ENCODE measurements at regions not wholly inside any gene's neighbourhood (a gene's known extent, or its start where the extent isn't known, plus 50 kb on each side); places are given as distances from the start of the nearest gene placed in this dataset.

- TF ChIP-seq CTCF (IDR thresholded peaks at IDR 0.05 in 4 of 5, conservative IDR thresholded peaks at IDR 0.05 in 1 of 5) (no peak), POLR2A (IDR thresholded peaks at IDR 0.05) (no peak)
Observed at GRCh38 chr7:38060116-38060515, 117.9 kb upstream of the STARD3NL start.
